Chondrocyte (in vitro differentiated cells): ENCODE measurements at regions not wholly inside any gene's neighbourhood (a gene's known extent, or its start where the extent isn't known, plus 50 kb on each side); places are given as distances from the start of the nearest gene placed in this dataset.

ENCODE experiments used
- DNase-seq: peaks from one replicate; pipeline ENCODE4 v3.0.0; 2021; ENCODE audit warnings: mixed read lengths, low spot score
- H3K27ac Mint-ChIP-seq: one replicate; pipeline ENCODE4 v1.8.0; 2021; ENCODE audit warnings: mild to moderate bottlenecking, moderate library complexity, mixed read lengths; ENCODE audit not compliant: unreplicated experiment
- H3K27me3 Mint-ChIP-seq: 2 replicates; pipeline ENCODE4 v1.8.0; 2021; ENCODE audit warnings: low read depth, mixed read lengths
- H3K36me3 Mint-ChIP-seq: 2 replicates; pipeline ENCODE4 v1.8.0; 2021; ENCODE audit warnings: low read depth, mixed read lengths
- H3K4me1 Mint-ChIP-seq: 2 replicates; pipeline ENCODE4 v1.8.0; 2021; ENCODE audit warnings: low read depth, mild to moderate bottlenecking, mixed read lengths
- H3K4me3 Mint-ChIP-seq: one replicate; pipeline ENCODE4 v1.8.0; 2021; ENCODE audit warnings: mild to moderate bottlenecking, moderate library complexity, mixed read lengths; ENCODE audit not compliant: unreplicated experiment
- H3K9me3 Mint-ChIP-seq: 2 replicates; pipeline ENCODE4 v1.8.0; 2021; ENCODE audit warnings: low read depth, mixed read lengths
- CTCF ChIP-seq: fragments of 200-600 bp; sonication (generic); IDR thresholded peaks from 2 replicates; pipeline ENCODE4 v1.5.0; 2021; ENCODE audit warnings: antibody characterized with exemption, mild to moderate bottlenecking, moderate library complexity

GRCh38 chr4:161329852-161330251 lies 833.9 kb downstream of the FSTL5 start:
- Mint-ChIP-seq H3K27me3 (peaks cover 8% of the 10 kb centered on the region), H3K36me3 (no peaks in the 10 kb centered on the region), H3K4me1 (no peaks in the 10 kb centered on the region), H3K9me3 (no peaks in the 10 kb centered on the region), H3K4me3 (no peak overlapping the region), H3K27ac (no peak overlapping the region)
- no peak for DNase-seq
- TF ChIP-seq CTCF, result no peak

GRCh38 chr4:161321706-161322105 lies 842.1 kb downstream of the FSTL5 start:
- DNase-seq, result no peak
- Mint-ChIP-seq H3K36me3 (no peaks in the 10 kb centered on the region), H3K4me3 (no peak overlapping the region), H3K4me1 (no peaks in the 10 kb centered on the region), H3K27ac (no peak overlapping the region), H3K27me3 (peaks cover 2% of the 10 kb centered on the region), H3K9me3 (no peaks in the 10 kb centered on the region)
- TF ChIP-seq CTCF, result no peak

GRCh38 chr4:161320377-161320776 lies 843.4 kb downstream of the FSTL5 start:
- no peak for DNase-seq
- Mint-ChIP-seq H3K27ac (no peak overlapping the region), H3K36me3 (no peaks in the 10 kb centered on the region), H3K27me3 (no peaks in the 10 kb centered on the region), H3K9me3 (no peaks in the 10 kb centered on the region), H3K4me1 (no peaks in the 10 kb centered on the region), H3K4me3 (no peak overlapping the region)
- TF ChIP-seq CTCF, result peak; percentile 71

GRCh38 chr4:161317000-161317399 lies 846.8 kb downstream of the FSTL5 start:
- Mint-ChIP-seq H3K27ac (no peak overlapping the region), H3K36me3 (no peaks in the 10 kb centered on the region), H3K9me3 (no peaks in the 10 kb centered on the region), H3K27me3 (no peaks in the 10 kb centered on the region), H3K4me3 (no peak overlapping the region), H3K4me1 (no peaks in the 10 kb centered on the region)
- no peak for DNase-seq
- TF ChIP-seq CTCF, result no peak

DNA sequence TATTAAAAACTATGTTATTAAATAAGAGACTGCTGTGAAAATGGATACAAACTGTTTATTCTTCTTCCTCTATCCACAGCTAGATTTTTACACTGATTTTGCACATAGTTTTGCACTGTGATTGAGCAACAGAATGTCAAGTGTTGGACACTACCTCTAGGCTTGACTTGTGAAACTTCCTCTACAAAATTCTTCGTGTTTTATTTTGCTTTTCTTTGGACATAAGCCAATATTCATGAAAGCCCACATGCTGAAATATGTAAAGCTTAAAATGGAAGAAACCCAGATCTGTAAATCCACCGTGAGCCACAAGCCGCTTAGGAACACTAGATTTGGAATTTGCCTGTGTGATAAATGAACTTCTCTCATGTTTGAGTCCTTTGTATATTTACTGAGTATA lies 849.4 kb downstream of the FSTL5 start:
- no peaks in the 10 kb centered on the region for H3K27me3 Mint-ChIP-seq
- no peak for DNase-seq
- TF ChIP-seq CTCF, result no peak
- no peaks in the 10 kb centered on the region for H3K4me1 Mint-ChIP-seq
- H3K36me3 Mint-ChIP-seq, result no peaks in the 10 kb centered on the region
- H3K4me3 Mint-ChIP-seq, result no peak overlapping the region
- H3K27ac Mint-ChIP-seq, result no peak overlapping the region
- H3K9me3 Mint-ChIP-seq, result peaks cover 3% of the 10 kb centered on the region
